Esophagus muscularis mucosa (tissue), 4 donors: ENCODE measurements at regions not wholly inside any gene's neighbourhood (a gene's known extent, or its start where the extent isn't known, plus 50 kb on each side); places are given as distances from the start of the nearest gene placed in this dataset.

ENCODE experiments used
- DNase-seq: peaks from one replicate; pipeline ENCODE4 v3.0.0-alpha.2; 2017; ENCODE audit errors: extremely low spot score
- H3K27ac ChIP-seq, 4 donors: fragments of 200-600 bp; sonication (generic); replicated peaks in 1 of 4; 1 replicate in 3 of 4; 2 replicates in 1 of 4; pipeline ENCODE4 v1.5.1; 2016 to 2019; ENCODE audit warnings: mild to moderate bottlenecking in 1 of 4
- H3K27me3 ChIP-seq, 4 donors: fragments of 200-600 bp; sonication (generic); one replicate each; pipeline versions ENCODE4 v1.5.1 to v1.6.0; 2016 to 2019
- H3K36me3 ChIP-seq, 4 donors: fragments of 200-600 bp; sonication (generic); one replicate each; pipeline ENCODE4 v1.5.1; 2016 to 2019
- H3K4me1 ChIP-seq, 4 donors: fragments of 200-600 bp; sonication (generic); one replicate each; pipeline ENCODE4 v1.5.1; 2016 to 2019
- H3K4me3 ChIP-seq, 4 donors: fragments of 200-600 bp; sonication (generic); 1 replicate in 2 of 4; 2 replicates in 2 of 4; pipeline ENCODE4 v1.5.1; 2016 to 2019; ENCODE audit warnings: mild to moderate bottlenecking in 4 of 4, moderate library complexity in 1 of 4
- H3K9me3 ChIP-seq, 4 donors: fragments of 200-600 bp; sonication (generic); 1 replicate in 3 of 4; 2 replicates in 1 of 4; pipeline ENCODE4 v1.5.1; 2016 to 2019
- CTCF ChIP-seq, 3 experiments: fragments of 200-600 bp in 2 of 3; fragments of 450-650 bp in 1 of 3; sonication (generic) in 2 of 3; IDR thresholded peaks; one replicate each; pipeline ENCODE4 v1.5.1; 2017 to 2019; ENCODE audit warnings: antibody characterized with exemption in 3 of 3, mild to moderate bottlenecking in 2 of 3, moderate library complexity in 1 of 3
- EP300 ChIP-seq: sonication (generic); formaldehyde crosslinking; IDR thresholded peaks from one replicate; pipeline ENCODE4 v1.6.1; 2017; ENCODE audit warnings: antibody characterized with exemption
- POLR2A ChIP-seq: fragments of 450-650 bp; IDR thresholded peaks from one replicate; pipeline ENCODE4 v1.6.1; 2017; ENCODE audit warnings: antibody characterized with exemption, moderate library complexity, mild to moderate bottlenecking, low read depth
- POLR2AphosphoS5 ChIP-seq, 2 donors: sonication (generic); formaldehyde crosslinking; IDR thresholded peaks; one replicate each; pipeline ENCODE4 v1.6.1; 2017; ENCODE audit warnings: antibody characterized with exemption in 2 of 2
- WGBS: methylation state at CpG from one replicate; pipeline ENCODE4 v1.1.5; 2018; 5-methylcytosine and 5-hydroxymethylcytosine counted together
- intact Hi-C: fragments of 100-400 bp; cut with DNase I; formaldehyde crosslinking; loops from one replicate; pipeline ENCODE4 v1.15.1; 2023

GRCh38 chr17:79141578-79142355 is 67.1 kb downstream of the ENGASE start:
- peaks cover 0 to 10% (median 9%) of the 10 kb centered on the region in 4 donors for H3K4me1 ChIP-seq
- H3K36me3 ChIP-seq, result no peaks in the 10 kb centered on the region
- intact Hi-C loops, result no loop called here
- DNase-seq, result no peak
- TF ChIP-seq CTCF (IDR thresholded peaks at IDR 0.05) (no peak), POLR2AphosphoS5 (IDR thresholded peaks at IDR 0.05) (no peak), POLR2A (no peak), EP300 (no peak)
- no peaks in the 10 kb centered on the region for H3K9me3 ChIP-seq
- H3K27me3 ChIP-seq, result peaks cover 0 to 89% (median 0%) of the 10 kb centered on the region in 4 donors
- WGBS, result 65% methylated on average over 23 of the region's 24 CpGs
- H3K27ac ChIP-seq, result no peak overlapping the region
- H3K4me3 ChIP-seq, result no peak overlapping the region

DNA sequence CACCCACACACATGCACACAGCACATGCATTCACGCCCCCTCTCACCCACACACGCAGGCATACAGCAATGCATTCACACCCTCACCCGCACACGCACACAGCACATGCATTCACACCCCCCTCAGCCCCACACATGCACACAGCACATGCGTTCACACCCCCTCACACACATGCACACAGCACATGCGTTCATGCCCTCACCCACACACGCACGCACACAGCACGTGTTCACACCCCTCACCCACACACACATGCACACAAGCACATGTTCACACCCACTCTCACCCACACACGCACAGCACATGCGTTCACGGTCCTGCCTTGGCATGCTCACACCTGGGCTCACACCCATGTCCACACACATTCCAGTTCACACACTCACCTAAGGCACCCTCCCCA is 64.2 kb downstream of the ENGASE start:
- 96% methylated on average over 12 of the region's 12 CpGs for WGBS
- peaks cover 0 to 10% (median 9%) of the 10 kb centered on the region in 4 donors for H3K4me1 ChIP-seq
- intact Hi-C loops, result no loop called here
- no peak overlapping the region for H3K27ac ChIP-seq
- H3K36me3 ChIP-seq, result no peaks in the 10 kb centered on the region
- DNase-seq, result no peak
- no peaks in the 10 kb centered on the region for H3K9me3 ChIP-seq
- TF ChIP-seq CTCF (IDR thresholded peaks at IDR 0.05) (no peak), POLR2A (no peak), POLR2AphosphoS5 (IDR thresholded peaks at IDR 0.05) (no peak), EP300 (no peak)
- no peak overlapping the region for H3K4me3 ChIP-seq
- peaks cover 0 to 96% (median 0%) of the 10 kb centered on the region in 4 donors for H3K27me3 ChIP-seq

DNA sequence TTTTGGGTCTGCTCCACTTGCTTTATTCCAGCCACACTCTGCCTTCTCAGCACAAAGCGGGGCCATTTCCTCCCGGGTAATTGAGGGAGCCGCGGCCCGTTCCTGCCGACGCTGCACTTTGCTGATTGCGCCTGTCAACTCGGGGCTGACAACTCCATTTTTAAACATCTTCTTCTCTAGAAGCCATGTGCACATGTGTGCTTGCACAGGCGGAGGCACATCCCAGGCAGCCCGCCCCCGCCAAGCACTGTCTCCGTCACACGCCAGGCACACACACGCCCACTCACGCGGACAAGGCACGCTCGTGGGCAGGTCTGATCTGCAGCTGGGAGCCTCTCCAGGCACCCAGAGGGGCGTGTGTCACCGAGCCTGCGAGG is 63.2 kb downstream of the ENGASE start:
- H3K36me3 ChIP-seq, result no peaks in the 10 kb centered on the region
- 50% methylated on average over 14 of the region's 22 CpGs for WGBS
- no peak overlapping the region for H3K4me3 ChIP-seq
- peaks cover 0 to 91% (median 0%) of the 10 kb centered on the region in 4 donors for H3K27me3 ChIP-seq
- H3K27ac ChIP-seq, result no peak overlapping the region
- intact Hi-C loops, result no loop called here
- TF ChIP-seq POLR2AphosphoS5 (IDR thresholded peaks at IDR 0.05) (no peak), EP300 (no peak), CTCF (IDR thresholded peaks at IDR 0.05) (no peak), POLR2A (no peak)
- peaks cover 0 to 10% (median 9%) of the 10 kb centered on the region in 4 donors for H3K4me1 ChIP-seq
- DNase-seq, result no peak
- no peaks in the 10 kb centered on the region for H3K9me3 ChIP-seq

DNA sequence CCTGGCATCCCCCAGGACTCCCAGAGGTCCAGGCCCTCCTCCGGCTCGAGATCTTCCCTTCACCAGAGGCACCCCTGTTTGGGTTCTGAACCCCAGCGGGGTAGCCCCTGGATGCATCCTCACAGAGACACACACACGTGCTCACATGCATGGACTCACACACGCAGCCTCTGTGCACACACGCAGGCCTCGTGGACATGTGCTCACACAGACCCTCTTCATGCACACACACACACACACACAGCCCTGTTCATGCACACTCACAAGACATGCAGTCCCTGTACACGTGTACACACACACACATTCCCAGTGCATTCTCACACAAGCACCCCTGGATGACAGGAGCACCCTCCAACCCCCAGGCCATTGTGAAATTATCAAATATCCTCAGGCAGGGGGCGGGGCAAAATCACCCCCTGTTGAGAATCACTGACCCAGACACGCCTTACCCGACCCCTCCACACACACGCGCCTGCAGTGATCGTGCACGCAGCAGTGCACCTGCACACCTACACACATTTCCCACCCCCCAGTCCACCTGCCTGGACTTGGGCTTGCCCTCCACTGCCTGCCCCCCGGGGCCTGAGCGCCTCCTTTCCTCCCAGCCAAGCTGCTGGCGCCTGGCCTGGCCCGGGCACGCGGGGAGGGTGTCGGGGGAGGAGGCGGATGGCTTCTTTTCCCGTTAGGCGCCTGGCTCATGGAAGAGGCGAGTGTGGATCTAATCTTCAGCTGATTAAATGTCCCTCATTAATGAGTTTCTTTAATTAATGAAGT is 62.6 kb downstream of the ENGASE start:
- Histone ChIP-seq H3K4me1 (peaks cover 0 to 10% (median 9%) of the 10 kb centered on the region in 4 donors), H3K27me3 (peaks cover 0 to 91% (median 0%) of the 10 kb centered on the region in 4 donors), H3K27ac (no peak overlapping the region), H3K9me3 (no peaks in the 10 kb centered on the region), H3K4me3 (no peak overlapping the region), H3K36me3 (no peaks in the 10 kb centered on the region)
- no peak for TF ChIP-seq CTCF (IDR thresholded peaks at IDR 0.05)
- no peak for TF ChIP-seq POLR2A
- no peak for TF ChIP-seq POLR2AphosphoS5 (IDR thresholded peaks at IDR 0.05)
- TF ChIP-seq EP300, result no peak
- no peak for DNase-seq
- intact Hi-C loops, result no loop called here
- 65% methylated on average over 26 of the region's 26 CpGs for WGBS
